ENCODE measurements at regions not wholly inside any gene's neighbourhood (a gene's known extent, or its start where the extent isn't known, plus 50 kb on each side); places are given as distances from the start of the nearest gene placed in this dataset.

DNA sequence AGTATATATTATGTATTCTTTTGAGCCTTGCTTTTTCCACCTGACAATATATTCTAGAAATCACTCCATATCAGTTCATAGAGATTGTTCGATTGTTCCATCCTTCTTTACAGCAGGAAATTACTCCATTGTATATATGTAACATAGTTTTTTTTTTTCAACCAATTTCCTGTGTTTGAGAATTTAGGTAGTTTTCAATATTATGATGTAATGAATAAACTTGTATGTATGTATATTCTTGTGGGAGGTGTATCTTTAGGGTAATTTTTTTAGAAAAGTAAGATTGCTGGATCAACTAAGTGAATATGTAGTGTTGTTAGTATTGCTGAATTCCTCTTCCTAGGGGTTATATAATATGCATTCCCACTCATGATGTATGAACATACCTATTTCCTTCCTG lies 165.9 kb upstream of the PITX1 start:
- Mint-ChIP-seq H3K4me1 (ENCODE audit: low read depth) (no peaks in the 10 kb centered on the region), H3K4me3 (no peak overlapping the region), H3K27me3 (ENCODE audit: low read depth) (peaks cover 69% of the 10 kb centered on the region), H3K27ac (no peak overlapping the region), H3K36me3 (ENCODE audit: low read depth) (peaks cover 2% of the 10 kb centered on the region), H3K9me3 (ENCODE audit: insufficient read depth) (no peaks in the 10 kb centered on the region)
- ATAC-seq (no peak), DNase-seq (no peak)
- ChIA-PET CTCF (no interaction called here), POLR2A (no interaction called here)

DNA sequence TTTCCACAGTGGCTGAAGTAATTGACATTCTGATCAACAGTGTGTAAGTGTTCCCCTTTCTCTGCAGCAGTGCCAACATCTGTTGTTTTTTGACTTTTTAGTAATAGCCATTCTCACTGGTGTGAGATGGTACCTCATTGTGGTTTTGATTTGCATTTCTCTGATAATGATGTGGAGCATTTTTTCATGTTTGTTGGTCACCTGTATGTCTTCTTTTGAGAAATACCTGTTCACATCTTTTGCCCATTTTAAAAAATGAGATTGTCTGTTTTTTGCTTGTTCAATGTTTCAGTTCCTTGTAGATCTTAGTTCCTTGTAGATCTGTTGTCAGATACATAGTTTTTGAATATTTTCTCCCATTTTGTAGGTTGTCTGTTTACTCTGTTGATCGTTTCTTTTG lies 162.5 kb upstream of the PITX1 start:
- POLR2A ChIA-PET: no interaction called here
- ATAC-seq (no peak), DNase-seq (no peak)
- H3K36me3 Mint-ChIP-seq (ENCODE audit: low read depth): no peaks in the 10 kb centered on the region
- no peak overlapping the region for H3K27ac Mint-ChIP-seq
- no peaks in the 10 kb centered on the region for H3K4me1 Mint-ChIP-seq (ENCODE audit: low read depth)
- CTCF ChIA-PET: no interaction called here
- H3K4me3 Mint-ChIP-seq: no peak overlapping the region
- peaks cover 70% of the 10 kb centered on the region for H3K27me3 Mint-ChIP-seq (ENCODE audit: low read depth)
- no peaks in the 10 kb centered on the region for H3K9me3 Mint-ChIP-seq (ENCODE audit: insufficient read depth)

DNA sequence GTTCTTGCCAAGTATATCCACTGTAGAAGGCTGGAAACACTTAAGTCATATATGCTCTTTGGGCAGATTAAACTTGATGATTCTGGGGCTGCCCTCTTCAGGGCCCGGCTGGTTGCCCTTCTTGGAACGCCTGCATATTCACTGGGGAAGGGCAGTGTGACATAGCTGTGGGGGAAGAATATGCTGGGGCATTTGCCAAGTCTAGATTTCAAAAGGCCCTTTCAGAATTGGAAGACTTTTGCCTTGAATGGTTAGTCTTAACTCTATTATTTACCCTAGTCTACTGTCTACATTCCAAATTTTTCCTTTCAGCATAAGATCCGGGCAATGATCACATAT lies 161.2 kb upstream of the PITX1 start:
- peaks cover 75% of the 10 kb centered on the region for H3K27me3 Mint-ChIP-seq (ENCODE audit: low read depth)

DNA sequence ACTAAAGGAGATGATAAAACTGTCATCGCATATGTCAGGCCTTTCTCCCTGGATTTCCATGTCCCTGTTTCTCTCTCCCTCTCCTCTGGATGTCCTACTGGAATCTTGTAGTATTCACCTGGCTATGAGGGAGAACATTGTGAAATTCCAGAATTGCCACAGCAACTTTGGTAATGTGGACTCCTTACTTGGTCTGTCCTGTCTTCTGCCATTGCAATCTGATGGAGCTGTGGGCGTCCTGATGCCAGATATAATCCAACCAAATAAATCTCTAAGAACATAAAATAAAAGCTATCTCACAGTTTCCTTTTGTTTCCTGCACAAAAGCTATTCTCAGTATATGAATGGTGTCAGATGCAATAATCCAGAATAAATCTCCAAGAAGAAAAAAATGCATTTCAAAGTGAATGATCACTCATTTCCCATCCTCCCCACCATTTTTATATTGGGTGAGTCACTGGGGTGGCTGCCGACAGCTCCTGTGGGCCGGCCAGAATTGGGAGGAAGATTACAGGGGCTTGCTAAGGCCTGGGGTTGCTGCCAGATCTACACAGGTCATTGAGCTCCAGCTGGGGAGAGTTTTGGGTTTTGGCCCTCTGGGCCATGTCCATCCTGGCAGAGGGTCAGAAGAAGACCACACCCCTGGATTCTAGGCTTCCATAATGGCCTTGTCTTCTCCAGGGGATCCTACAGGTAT lies 160.7 kb upstream of the PITX1 start:
- Mint-ChIP-seq H3K27me3 (ENCODE audit: low read depth) (peaks cover 74% of the 10 kb centered on the region), H3K27ac (no peak overlapping the region), H3K36me3 (ENCODE audit: low read depth) (no peaks in the 10 kb centered on the region), H3K9me3 (ENCODE audit: insufficient read depth) (no peaks in the 10 kb centered on the region), H3K4me3 (no peak overlapping the region), H3K4me1 (ENCODE audit: low read depth) (peaks cover 7% of the 10 kb centered on the region)
- ChIA-PET CTCF (interaction anchor here (2.4 kb wide), 1 partner anchor 8 kb away, joined by 9 read pairs; no protein-coding TSS in a partner anchor), POLR2A (no interaction called here)
- no peak for DNase-seq
- ATAC-seq: no peak

More for the DNA sequence above, 161.2 kb upstream of the PITX1 start:
- Mint-ChIP-seq H3K4me3 (no peak overlapping the region), H3K4me1 (ENCODE audit: low read depth) (peaks cover 7% of the 10 kb centered on the region), H3K9me3 (ENCODE audit: insufficient read depth) (no peaks in the 10 kb centered on the region), H3K27ac (no peak overlapping the region), H3K36me3 (ENCODE audit: low read depth) (no peaks in the 10 kb centered on the region)
- CTCF ChIA-PET: no interaction called here
- POLR2A ChIA-PET: no interaction called here
- DNase-seq (no peak), ATAC-seq (no peak)

DNA sequence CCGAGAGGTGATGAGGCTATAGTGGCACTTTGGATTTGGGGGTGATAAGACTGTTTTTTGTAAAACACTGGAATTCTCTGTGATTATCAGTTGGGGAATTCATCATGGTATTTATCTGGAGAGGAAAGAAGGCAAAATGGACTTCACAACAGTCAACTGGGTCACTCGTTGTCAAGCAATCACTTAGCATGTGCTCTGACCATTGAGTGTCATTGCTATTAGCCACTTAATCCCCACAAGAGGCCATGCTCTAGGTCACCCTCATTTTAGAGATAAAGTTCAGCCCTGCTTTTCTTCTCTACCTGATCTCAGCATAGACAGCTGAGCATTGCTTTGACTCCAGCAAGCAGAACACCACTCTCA lies 160.1 kb upstream of the PITX1 start:
- Mint-ChIP-seq H3K27me3 (ENCODE audit: low read depth) (peaks cover 75% of the 10 kb centered on the region), H3K4me1 (ENCODE audit: low read depth) (peaks cover 7% of the 10 kb centered on the region), H3K9me3 (ENCODE audit: insufficient read depth) (no peaks in the 10 kb centered on the region), H3K27ac (no peak overlapping the region), H3K4me3 (no peak overlapping the region), H3K36me3 (ENCODE audit: low read depth) (no peaks in the 10 kb centered on the region)
- CTCF ChIA-PET: interaction anchor here (2.4 kb wide), 1 partner anchor 8 kb away, joined by 9 read pairs; no protein-coding TSS in a partner anchor
- no peak for ATAC-seq
- POLR2A ChIA-PET: no interaction called here
- DNase-seq: no peak

DNA sequence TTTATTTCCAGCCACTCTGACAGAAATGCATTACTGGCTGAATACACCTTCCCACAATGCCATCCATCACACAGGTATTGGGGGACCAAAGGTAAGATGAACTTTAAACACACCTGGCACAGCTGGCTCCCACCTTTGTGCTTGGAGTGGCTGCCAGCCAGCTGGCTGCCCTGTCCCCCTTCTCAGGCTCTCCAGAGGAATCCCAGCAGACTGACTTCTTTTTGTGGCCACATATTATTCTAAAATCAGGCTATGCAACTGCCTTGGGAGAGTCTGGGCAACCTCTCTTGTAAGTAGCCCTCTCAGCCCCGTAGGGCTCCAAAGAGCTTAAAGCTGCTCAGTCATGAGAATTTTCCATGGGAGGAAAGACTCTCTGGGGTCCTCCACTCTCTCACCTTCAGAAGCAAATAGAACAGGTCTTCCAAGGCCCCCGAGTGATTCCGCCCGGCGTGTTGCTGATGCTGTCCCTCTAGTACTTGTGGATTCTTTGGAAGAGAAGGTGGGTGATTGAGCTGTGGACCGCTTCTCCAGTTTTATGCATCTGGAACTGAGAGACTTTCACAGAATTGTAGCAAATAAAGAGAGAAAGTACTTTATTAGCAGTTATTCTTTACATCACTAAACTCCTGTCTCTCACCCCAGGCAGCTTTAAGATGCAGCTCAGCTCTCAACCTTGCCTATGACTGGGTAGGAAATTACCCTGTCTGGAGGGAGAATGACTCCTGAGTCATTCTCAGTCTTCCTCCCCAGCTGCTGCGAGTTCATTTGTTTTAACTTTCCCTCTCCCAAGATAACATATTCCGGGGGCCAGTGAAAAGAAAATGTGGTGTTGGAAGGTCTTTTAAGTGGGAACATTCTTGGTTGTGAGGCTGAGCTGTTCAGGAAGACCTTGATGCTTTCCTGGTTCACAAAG lies 159.4 kb upstream of the PITX1 start:
- H3K9me3 Mint-ChIP-seq (ENCODE audit: insufficient read depth): no peaks in the 10 kb centered on the region
- DNase-seq: no peak
- ChIA-PET POLR2A (no interaction called here), CTCF (interaction anchor here (1.7 to 2.4 kb wide), 2 partner anchors 9 to 276 kb away, joined by 8 to 9 read pairs; no protein-coding TSS in a partner anchor)
- peaks cover 74% of the 10 kb centered on the region for H3K27me3 Mint-ChIP-seq (ENCODE audit: low read depth)
- no peak overlapping the region for H3K4me3 Mint-ChIP-seq
- no peak for ATAC-seq
- no peaks in the 10 kb centered on the region for H3K36me3 Mint-ChIP-seq (ENCODE audit: low read depth)
- peaks cover 7% of the 10 kb centered on the region for H3K4me1 Mint-ChIP-seq (ENCODE audit: low read depth)
- no peak overlapping the region for H3K27ac Mint-ChIP-seq

DNA sequence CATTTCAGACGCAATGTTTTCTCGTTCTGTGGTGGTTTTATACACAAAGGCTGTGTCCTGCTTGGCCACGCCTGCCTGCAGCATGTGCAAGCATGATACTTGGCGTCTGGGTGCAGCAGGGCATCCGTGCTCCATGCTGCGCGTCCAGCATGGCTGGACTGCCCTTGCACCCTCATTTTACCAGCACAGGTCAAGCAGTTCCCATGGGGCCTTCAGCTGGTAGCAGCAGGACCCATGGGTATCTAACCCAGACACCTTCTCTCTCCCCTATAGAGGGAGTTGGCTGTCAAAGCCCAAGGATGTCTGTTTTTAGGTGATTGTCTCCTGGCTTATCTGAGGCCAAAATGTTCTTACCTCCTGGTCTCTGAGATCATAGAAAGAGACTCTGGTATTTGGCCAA lies 158.3 kb upstream of the PITX1 start:
- DNase-seq: no peak
- no peak overlapping the region for H3K4me3 Mint-ChIP-seq

DNA sequence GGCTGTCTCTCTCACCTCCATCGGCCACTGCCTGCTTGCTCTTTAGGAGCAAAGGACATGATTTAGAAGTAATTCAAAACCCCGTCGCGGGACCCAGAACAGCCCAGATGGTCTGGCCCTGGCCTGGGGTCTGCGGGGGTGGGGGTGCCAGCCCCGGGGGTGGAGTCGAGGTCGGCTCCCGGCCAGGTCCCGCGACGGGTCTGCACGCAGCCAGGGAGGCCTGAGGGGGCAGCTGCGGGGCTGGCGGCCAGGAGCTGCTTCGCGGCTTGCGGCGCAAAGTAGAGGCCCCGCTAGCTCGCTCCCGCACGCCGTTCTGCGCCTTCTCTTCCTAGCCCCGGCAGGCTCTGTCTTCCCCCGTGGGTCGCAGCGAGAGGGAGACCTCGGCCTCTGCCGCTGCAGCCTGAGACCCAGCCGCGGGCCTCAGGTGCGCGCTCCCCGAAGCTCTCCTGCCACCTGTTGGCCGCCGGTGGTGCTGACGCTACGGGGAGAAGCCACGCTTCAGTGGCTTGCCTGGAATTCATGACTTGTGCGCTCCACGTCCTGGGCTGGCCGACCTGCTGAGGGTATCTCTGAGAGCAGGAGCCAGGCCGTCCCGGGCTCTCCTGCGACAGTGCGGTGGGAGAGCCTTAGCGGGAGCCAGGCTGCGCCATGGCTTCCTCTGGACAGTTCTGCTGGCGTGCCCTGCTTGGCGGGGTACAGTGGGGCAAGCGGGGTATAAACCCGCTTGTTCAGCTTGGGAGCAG lies 157.2 kb upstream of the PITX1 start:
- H3K27ac Mint-ChIP-seq: no peak overlapping the region
- peak; percentile 79 for DNase-seq
- no peaks in the 10 kb centered on the region for H3K9me3 Mint-ChIP-seq (ENCODE audit: insufficient read depth)
- H3K36me3 Mint-ChIP-seq (ENCODE audit: low read depth): no peaks in the 10 kb centered on the region
- POLR2A ChIA-PET: no interaction called here
- H3K27me3 Mint-ChIP-seq (ENCODE audit: low read depth): peaks cover 64% of the 10 kb centered on the region
- peak overlapping the region; percentile 68 for H3K4me3 Mint-ChIP-seq
- CTCF ChIA-PET: interaction anchor here (0.6 to 1.7 kb wide), 18 partner anchors 10 to 451 kb away, joined by 3 to 17 read pairs (median 4); no protein-coding TSS in a partner anchor
- H3K4me1 Mint-ChIP-seq (ENCODE audit: low read depth): peaks cover 7% of the 10 kb centered on the region
- peak; percentile 98 for ATAC-seq

More for the DNA sequence above, 158.3 kb upstream of the PITX1 start:
- CTCF ChIA-PET: interaction anchor here (1.0 to 2.4 kb wide), 4 partner anchors 10 to 275 kb away, joined by 4 to 17 read pairs (median 8); no protein-coding TSS in a partner anchor
- no peak overlapping the region for H3K27ac Mint-ChIP-seq
- ATAC-seq: no peak
- peaks cover 7% of the 10 kb centered on the region for H3K4me1 Mint-ChIP-seq (ENCODE audit: low read depth)
- no peaks in the 10 kb centered on the region for H3K9me3 Mint-ChIP-seq (ENCODE audit: insufficient read depth)
- H3K27me3 Mint-ChIP-seq (ENCODE audit: low read depth): peaks cover 68% of the 10 kb centered on the region
- H3K36me3 Mint-ChIP-seq (ENCODE audit: low read depth): no peaks in the 10 kb centered on the region
- POLR2A ChIA-PET: no interaction called here

DNA sequence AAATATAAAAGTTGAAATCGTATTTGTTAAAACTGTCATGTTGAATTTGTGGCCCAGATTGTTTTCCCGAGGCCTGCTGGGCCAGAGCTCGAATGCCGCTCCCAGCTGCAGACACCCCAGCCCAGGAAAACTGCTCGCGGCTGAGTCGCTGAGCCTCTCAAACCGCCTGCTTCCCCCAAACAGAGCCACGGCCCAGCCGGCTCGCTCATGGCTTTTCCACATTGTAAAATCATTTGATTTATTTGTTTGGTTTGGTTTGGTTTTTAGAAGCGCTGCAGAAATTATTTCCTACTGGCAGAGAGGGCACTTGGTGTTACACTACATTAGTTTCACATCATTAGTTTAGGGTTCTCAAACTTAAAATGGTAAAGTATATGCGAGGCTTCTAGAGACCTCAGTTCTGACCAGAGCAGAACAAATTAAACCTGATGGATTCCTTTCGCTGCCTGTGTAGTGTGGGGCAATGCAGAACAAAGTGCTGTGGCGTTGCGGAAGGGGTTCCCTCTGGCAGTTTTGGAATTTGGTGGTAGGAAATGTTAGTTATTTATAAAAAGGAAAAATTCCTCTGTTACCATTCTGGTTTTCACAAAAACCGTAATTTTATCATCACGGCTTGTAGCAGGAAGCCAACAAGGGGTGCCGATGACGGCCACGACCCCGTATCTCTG lies 156.5 kb upstream of the PITX1 start:
- no peak overlapping the region for H3K27ac Mint-ChIP-seq
- no peaks in the 10 kb centered on the region for H3K9me3 Mint-ChIP-seq (ENCODE audit: insufficient read depth)
- ATAC-seq (no peak), DNase-seq (no peak)
- no peaks in the 10 kb centered on the region for H3K36me3 Mint-ChIP-seq (ENCODE audit: low read depth)
- peaks cover 7% of the 10 kb centered on the region for H3K4me1 Mint-ChIP-seq (ENCODE audit: low read depth)
- ChIA-PET CTCF (interaction anchor here (0.6 to 1.6 kb wide), 18 partner anchors 9 to 451 kb away, joined by 3 to 17 read pairs (median 4); no protein-coding TSS in a partner anchor), POLR2A (interaction anchor here (1.2 kb wide), 1 partner anchor 274 kb away, joined by 3 read pairs; no protein-coding TSS in a partner anchor)
- H3K4me3 Mint-ChIP-seq: no peak overlapping the region
- H3K27me3 Mint-ChIP-seq (ENCODE audit: low read depth): peaks cover 59% of the 10 kb centered on the region

DNA sequence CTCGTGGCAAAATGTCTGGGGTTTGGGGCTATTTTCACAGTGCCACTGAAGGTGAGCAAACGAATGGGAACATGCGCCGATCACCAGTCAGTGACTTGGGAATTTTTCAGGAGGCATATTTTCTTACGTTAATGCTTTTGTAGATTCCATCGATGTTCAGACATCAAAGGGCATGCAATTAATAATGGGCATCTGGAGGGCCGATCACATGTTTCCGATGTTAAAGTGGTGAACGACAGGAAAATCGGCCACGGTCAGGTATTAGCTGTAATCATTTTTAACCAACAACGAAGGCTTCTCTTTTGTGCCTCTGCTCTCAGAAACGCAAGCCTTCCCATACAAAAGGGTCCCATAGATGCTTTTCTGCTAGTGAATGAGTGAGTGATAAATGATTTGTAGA lies 155.0 kb upstream of the PITX1 start:
- DNase-seq (no peak), ATAC-seq (no peak)
- ChIA-PET CTCF (interaction anchor here (1.1 to 1.5 kb wide), 2 partner anchors 9 to 272 kb away, joined by 4 to 6 read pairs; no protein-coding TSS in a partner anchor), POLR2A (no interaction called here)
- no peaks in the 10 kb centered on the region for H3K36me3 Mint-ChIP-seq (ENCODE audit: low read depth)
- peaks cover 7% of the 10 kb centered on the region for H3K4me1 Mint-ChIP-seq (ENCODE audit: low read depth)
- H3K4me3 Mint-ChIP-seq: no peak overlapping the region
- peaks cover 50% of the 10 kb centered on the region for H3K27me3 Mint-ChIP-seq (ENCODE audit: low read depth)
- no peaks in the 10 kb centered on the region for H3K9me3 Mint-ChIP-seq (ENCODE audit: insufficient read depth)
- H3K27ac Mint-ChIP-seq: no peak overlapping the region

DNA sequence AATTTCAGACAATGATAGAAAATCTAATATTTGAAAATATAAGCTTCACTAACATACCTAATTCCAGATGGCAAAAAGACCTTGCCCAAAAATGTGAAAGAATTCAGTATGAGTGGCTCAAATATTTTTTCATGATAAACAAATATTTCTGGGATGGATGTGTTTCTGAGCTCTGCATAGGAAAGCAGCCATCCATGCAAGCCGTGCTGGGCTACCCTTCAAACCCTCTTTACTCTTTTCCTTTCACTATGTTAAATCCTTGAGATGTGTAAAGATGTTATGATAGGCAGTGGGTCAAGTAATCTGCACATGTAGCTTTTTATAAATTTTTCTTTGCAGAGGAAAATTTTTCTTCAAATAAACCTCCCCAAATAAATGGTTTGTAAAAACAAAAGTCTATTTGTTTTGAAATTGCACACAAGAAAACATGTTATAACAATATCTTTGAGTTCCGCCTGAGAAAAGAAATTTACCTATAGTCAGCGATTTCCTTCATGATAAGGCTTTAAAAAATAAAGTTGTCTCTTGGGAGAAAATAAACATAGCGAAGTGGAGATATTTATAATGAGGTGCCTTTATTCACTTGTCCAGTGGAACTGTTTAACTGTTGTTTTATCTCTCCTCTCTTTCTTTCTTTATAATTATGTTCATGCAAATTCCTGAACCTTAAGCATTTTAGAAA lies 154.3 kb upstream of the PITX1 start:
- H3K4me3 Mint-ChIP-seq: no peak overlapping the region
- peaks cover 7% of the 10 kb centered on the region for H3K4me1 Mint-ChIP-seq (ENCODE audit: low read depth)
- H3K27ac Mint-ChIP-seq: no peak overlapping the region
- H3K27me3 Mint-ChIP-seq (ENCODE audit: low read depth): peaks cover 47% of the 10 kb centered on the region
- ChIA-PET POLR2A (no interaction called here), CTCF (interaction anchor here (1.2 to 1.4 kb wide), 2 partner anchors 10 to 271 kb away, joined by 4 read pairs; no protein-coding TSS in a partner anchor)
- ATAC-seq: no peak
- H3K9me3 Mint-ChIP-seq (ENCODE audit: insufficient read depth): no peaks in the 10 kb centered on the region
- no peak for DNase-seq
- no peaks in the 10 kb centered on the region for H3K36me3 Mint-ChIP-seq (ENCODE audit: low read depth)
